Activated T-cell treated with anti-CD3 and anti-CD28 coated beads for 4 hours (primary cell): ENCODE measurements at regions not wholly inside any gene's neighbourhood (a gene's known extent, or its start where the extent isn't known, plus 50 kb on each side); places are given as distances from the start of the nearest gene placed in this dataset.
"Not testable (repeated sequence)": the region's sequence is repeated elsewhere in the genome, so short reads cannot be mapped to it uniquely, and the experiment has no call there.

Experiments
- DNase-seq: peaks from one replicate; pipeline ENCODE4 v3.0.0-alpha.2; 2020

GRCh38 chrX:110962451-110962850 is 133.5 kb upstream of the PAK3 start:
- no peak for DNase-seq

DNA sequence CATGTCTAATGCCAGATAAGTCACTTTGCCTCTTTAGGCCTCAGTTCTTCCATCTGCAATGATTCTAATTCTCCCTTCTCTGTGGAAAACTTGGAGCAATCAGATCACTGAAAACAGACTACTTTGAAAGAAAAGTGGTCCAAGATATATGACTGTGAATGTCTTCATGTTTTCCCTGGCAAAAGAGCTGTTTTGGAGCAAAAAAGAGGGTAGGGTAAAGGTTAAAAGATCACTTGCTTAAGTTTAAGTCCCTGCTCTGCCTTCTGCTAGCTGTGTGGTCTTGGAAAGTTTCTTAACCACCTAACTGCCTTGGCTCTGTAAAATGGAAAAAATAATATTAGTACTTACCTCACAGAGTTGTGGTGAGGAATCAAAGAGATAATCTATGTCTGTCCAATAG is 140.3 kb upstream of the PAK3 start:
- no peak for DNase-seq

GRCh38 chrX:110954428-110955100 is 141.4 kb upstream of the PAK3 start:
- DNase-seq, result no peak

GRCh38 chrX:110951472-110952269 is 144.3 kb upstream of the PAK3 start:
- DNase-seq, result no peak

DNA sequence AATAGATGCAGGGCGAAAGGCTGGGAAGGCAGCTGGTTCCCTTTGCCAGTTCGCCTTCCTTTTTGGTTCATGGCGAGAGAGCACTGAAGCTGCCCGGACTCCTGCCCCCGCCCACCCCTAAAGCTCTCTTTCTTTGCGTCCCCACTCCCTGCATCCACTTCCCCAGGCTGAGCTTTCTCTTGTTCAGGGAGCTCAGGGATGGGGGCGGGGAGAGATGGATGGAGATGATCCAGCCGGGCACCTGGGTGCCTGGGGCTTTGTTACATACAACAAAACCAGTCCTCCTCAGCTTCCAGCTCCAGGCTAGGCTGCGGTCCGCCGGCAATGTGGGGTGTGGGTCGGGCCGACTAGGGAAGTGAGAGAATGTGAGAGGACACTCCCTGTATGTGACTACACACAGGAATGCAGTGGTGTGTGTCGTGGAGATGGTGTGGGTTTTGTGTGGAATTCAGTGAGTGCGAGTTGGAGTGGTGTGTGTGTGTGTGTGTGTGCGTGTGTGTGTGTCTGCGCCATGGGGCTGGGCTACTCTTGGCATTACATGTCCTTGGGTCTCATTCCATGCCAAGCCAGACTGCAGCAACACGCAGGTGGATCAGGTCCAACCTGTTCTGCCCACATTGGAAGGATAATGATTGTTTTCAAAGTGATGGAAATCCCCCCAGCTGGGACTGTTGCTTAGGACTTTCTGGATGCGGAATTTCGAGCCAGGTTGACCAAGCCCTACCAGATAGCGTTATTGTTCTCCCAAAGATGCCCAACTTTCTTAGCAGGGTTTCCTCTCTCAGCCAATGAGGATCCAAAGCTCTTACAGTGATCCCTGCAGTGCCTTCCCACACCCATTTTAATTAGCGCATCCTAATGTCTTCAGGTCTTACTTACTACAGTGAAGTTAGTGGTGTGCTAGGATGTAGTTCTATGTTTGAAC is 149.4 kb upstream of the CHRDL1 start:
- no peak for DNase-seq

DNA sequence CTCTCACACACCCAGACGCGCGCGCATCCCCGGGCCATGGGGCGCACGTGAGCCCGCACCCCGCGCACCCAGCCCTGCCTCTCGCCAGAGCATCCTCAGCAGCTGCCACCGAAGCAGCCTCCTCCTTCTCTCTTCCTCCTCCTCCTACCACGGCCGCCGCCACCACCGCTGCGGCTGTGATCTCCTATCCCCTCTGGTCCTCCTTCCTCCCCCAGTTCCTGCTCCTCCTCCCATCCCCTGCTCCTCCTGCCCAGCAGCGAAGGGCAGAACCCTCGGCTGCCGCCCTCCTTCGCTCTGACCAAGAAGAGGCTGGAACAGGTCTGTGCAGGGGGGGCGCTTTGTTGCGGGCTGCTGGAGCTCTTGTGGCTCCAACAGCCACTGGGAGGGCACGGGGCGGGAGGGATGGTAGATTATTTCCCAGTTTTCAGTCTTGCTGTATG is 148.7 kb upstream of the CHRDL1 start:
- no peak for DNase-seq

GRCh38 chrX:110941906-110942305 is 146.3 kb upstream of the CHRDL1 start:
- DNase-seq, result no peak

DNA sequence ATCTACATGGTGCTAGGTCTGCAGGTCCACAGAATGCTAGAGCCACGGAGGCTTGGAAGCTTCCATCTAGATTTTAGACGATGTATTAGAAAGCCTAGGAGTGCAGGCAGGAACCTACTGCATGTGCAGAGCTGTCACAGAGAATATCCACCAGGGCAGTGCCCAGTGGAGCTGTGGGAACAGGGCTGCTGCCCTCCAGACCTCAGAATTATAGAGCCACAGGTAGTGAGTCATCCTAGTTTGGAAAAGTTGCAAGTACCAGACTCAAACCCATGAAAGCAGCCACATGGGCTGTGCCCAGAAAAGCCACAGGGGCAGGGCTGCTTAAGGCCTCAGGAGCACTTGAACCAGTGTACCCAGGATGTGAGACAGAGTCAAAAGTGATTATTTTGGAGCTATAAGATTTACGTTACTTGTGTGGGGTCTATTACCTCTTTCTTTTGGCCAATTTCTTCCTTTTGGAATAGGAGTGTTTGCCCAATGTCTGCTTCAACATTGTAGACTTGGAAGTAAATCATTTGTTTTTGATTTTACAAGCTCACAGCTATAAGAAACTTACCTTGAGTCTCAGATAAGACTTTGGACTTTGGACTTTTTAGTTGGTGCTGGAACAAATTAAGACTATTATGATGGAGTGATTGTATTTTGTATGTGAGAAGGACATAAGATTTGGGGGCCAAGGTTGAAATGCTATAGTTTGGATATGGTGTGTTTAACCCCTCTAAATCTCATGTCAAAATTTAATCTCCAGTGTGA is 143.5 kb upstream of the CHRDL1 start:
- DNase-seq, result no peak

- DNase-seq, result no peak
Measured at GRCh38 chrX:110924871-110925270, 129.3 kb upstream of the CHRDL1 start.

DNA sequence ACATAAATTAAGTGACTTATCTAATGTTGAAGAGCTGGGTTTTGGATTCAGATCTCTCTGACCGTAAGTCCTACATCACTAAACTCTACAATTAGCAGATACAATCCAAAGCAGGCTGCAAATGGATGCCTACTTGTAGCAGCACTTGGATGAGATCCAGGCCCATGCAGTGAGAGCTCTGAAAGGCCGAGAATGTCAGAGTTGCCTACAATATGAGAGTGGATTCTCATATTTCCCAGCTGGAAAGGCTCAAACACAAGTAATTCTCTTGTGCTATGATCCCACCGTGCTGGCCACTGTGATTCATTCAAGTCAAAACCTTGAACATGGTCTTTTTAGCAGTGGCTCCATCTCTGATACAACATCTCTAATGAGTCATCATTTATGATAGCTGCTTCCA is 125.4 kb upstream of the CHRDL1 start:
- no peak for DNase-seq

- DNase-seq, result no peak
Measured at GRCh38 chrX:110915570-110915969, 120.0 kb upstream of the CHRDL1 start.

- DNase-seq, result no peak
Measured at GRCh38 chrX:110915111-110915510, 119.5 kb upstream of the CHRDL1 start.

DNA sequence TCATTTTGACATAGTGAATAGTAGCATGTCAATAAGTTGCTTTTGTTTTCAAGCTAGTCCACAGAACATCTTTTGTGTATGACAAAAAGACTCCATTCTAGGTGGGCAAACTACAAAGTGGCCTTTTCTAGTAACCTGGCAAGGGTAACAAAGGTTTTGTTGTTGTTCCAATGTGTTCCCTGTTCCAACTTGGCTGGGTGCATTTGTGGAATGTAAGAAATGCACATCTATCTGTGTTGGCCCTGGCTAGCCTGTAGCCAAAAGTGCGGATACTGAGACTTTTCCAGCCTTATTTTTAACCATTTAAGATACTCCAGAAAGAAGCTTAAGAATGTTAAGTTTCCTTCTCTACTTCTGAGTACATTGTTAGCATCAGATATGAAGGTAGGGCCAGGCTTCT is 118.7 kb upstream of the CHRDL1 start:
- no peak for DNase-seq

- not testable (repeated sequence) for DNase-seq
Measured at GRCh38 chrX:110904747-110905146, 109.1 kb upstream of the CHRDL1 start.

DNA sequence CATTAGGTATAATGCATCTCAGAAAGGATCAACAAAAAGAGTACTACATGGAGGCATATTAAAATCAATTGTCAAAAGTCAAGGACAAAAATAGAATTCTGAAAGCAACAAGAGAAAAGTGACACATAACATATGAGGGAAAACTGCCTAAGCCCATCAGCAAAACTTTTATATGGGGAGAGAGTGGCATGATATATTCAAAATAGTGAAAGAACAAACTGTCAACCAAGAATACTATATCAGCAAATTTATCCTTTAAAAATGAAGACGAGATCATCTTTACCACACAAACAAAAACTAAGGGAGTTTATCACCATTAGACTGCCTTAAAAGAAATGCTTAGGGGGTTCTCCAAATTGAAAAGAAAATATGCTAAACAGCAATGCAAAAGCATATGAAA is 86.4 kb upstream of the CHRDL1 start:
- no peak for DNase-seq

DNA sequence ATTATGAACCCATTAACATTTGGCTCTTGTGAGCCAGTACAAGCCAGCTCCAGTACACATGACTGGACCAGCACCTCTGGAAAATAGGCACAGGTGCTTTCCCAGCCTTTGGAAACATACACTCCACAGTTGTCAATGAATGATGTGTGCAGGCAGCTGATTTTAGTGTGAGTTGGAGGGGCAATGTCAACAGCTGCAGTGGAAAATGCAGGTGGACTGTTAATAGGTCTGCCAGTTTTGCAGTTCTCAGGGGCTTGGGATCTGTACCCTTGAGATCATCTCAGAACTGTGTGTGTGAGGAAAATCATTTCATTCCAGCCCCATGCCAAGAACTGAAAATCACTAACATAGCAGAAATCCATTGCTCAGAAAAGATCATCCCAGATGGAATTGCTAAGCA is 81.7 kb upstream of the CHRDL1 start:
- DNase-seq, result no peak

DNA sequence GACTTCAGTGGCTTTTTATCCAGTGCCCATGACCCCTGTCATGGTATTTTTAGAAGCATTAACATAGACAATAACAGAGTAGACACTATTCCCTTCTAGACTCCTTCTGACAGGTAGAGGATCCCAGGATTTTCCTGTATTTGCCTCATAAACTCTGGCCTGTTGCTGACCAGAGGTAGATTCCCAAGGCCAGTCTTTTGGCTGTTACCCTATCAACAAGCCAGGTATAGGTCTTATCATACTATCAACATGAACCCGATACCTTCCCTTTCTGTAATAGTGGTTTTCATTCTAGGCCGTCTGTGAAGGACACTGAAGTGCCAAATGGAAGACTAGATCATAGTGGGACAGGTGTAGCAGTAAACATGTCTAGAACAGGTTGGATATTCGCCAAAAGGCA is 76.2 kb upstream of the CHRDL1 start:
- no peak for DNase-seq

GRCh38 chrX:110866421-110866820 is 70.8 kb upstream of the CHRDL1 start:
- no peak for DNase-seq

DNA sequence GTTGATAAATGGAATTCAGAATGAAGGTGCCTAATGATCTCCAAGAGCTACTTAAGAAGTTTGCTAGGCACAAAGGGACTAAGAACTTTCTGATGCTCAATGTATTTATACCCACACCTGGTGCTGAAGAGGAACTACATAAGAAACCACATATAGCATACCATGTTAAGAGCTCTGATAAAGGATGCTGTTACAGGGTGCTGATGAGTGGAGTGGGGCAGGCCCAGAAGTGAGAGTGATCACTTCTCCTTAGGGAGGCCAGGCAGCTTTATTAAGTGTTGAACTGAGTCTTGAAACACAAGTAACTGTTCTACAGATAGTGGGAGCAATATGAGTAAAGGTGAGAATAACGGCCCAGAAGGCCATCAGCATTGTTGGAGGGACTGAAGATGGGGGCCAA is 68.3 kb upstream of the CHRDL1 start:
- DNase-seq, result no peak

GRCh38 chrX:110858565-110858964 is 62.9 kb upstream of the CHRDL1 start:
- no peak for DNase-seq

- DNase-seq, result no peak
Measured at GRCh38 chrX:110853610-110854009, 58.0 kb upstream of the CHRDL1 start.

GRCh38 chrX:110852180-110852579 is 56.6 kb upstream of the CHRDL1 start:
- no peak for DNase-seq

DNA sequence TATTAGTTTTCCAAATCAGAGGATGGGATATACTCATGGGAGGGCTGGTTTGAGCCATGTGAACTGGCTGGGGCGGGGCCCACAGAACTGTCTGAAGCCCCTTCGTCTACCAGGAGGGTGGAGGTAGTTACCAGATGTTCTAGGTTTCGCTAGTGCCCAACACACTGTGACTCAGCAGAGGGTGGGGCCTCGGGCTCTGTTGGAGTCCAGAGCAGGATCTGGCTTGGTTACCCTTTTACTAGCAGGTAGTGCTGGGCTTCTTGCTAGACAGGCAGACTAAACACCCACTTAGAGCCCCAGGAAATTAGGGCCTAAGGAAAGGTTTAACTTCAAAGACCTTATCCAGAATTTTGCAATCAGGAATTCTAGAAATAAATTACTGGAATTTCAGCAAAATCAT is 56.2 kb upstream of the CHRDL1 start:
- DNase-seq, result no peak
